A549 (cell line): ENCODE measurements at regions not wholly inside any gene's neighbourhood (a gene's known extent, or its start where the extent isn't known, plus 50 kb on each side); places are given as distances from the start of the nearest gene placed in this dataset.

Experiments
- CTCF ChIP-seq: fragments of >200 bp; sonication (Bioruptor Twin); formaldehyde crosslinking; IDR thresholded peaks from 3 replicates; pipeline ENCODE4 v1.5.1; 2016
- EP300 ChIP-seq, 2 experiments: fragments of >200 bp; sonication (Bioruptor Twin); formaldehyde crosslinking; IDR thresholded peaks; 2 replicates in 1 of 2; 3 replicates in 1 of 2; pipeline ENCODE4 v1.6.1; 2016 to 2017
- GATA3 ChIP-seq: IDR thresholded peaks from 2 replicates; pipeline ENCODE4 v1.6.1; 2012; ENCODE audit warnings: borderline replicate concordance
- JUNB ChIP-seq: fragments of >200 bp; sonication (Bioruptor Twin); formaldehyde crosslinking; IDR thresholded peaks from 2 replicates; pipeline ENCODE4 v1.6.1; 2016
- MAX ChIP-seq: IDR thresholded peaks from 2 replicates; pipeline ENCODE4 v1.6.1; 2012
- MYC ChIP-seq: IDR thresholded peaks from 2 replicates; pipeline ENCODE4 v1.6.1; 2012; ENCODE audit warnings: mild to moderate bottlenecking, inconsistent platforms, low read length, improper control_type of control experiment, borderline replicate concordance
- POLR2A ChIP-seq: IDR thresholded peaks from 2 replicates; pipeline ENCODE4 v1.6.1; 2012; ENCODE audit warnings: mild to moderate bottlenecking, low read length
- RCOR1 ChIP-seq: fragments of 150-350 bp; IDR thresholded peaks from 2 replicates; pipeline ENCODE4 v1.6.1; 2014; ENCODE audit warnings: antibody characterized with exemption, low read length, low read depth
- USF2 ChIP-seq: fragments of 450-650 bp; IDR thresholded peaks from 2 replicates; pipeline ENCODE4 v1.6.1; 2014; ENCODE audit warnings: antibody characterized with exemption

- no peak for TF ChIP-seq CTCF
- TF ChIP-seq JUNB = no peak
- no peak for TF ChIP-seq MAX
- no peak for TF ChIP-seq POLR2A
- TF ChIP-seq RCOR1 = no peak
- TF ChIP-seq GATA3 = no peak
- TF ChIP-seq EP300 (IDR thresholded peaks at IDR 0.05) = no peak
- no peak for TF ChIP-seq USF2
- TF ChIP-seq MYC = no peak
Observed at GRCh38 chr12:125434936-125435443, 369.8 kb downstream of the AACS start.
